ENCODE measurements at regions not wholly inside any gene's neighbourhood (a gene's known extent, or its start where the extent isn't known, plus 50 kb on each side); places are given as distances from the start of the nearest gene placed in this dataset.

- Histone ChIP-seq H3K4me1 (ENCODE audit: control insufficient read depth in 1 of 2, insufficient read depth in 2 of 2, low read depth in 1 of 2, low read length in 1 of 2) (no peaks in the 10 kb centered on the region), H3K4me3 (ENCODE audit: low read depth in 2 of 2, low read length in 1 of 2) (no peak overlapping the region), H3K27me3 (ENCODE audit: insufficient read depth) (no peaks in the 10 kb centered on the region), H3K9ac (no peak overlapping the region), H3F3A (replicated peaks; ENCODE audit: insufficient read depth) (no peaks in the 10 kb centered on the region), H4K20me1 (ENCODE audit: insufficient read depth) (no peaks in the 10 kb centered on the region), H3K4me2 (no peak overlapping the region), H3K79me2 (ENCODE audit: insufficient read depth) (no peaks in the 10 kb centered on the region), H3K9me2 (no peaks in the 10 kb centered on the region), H3K36me3 (replicated peaks in 1 of 2; ENCODE audit: control insufficient read depth in 1 of 2, insufficient read depth in 2 of 2, low read length in 1 of 2) (no peaks in the 10 kb centered on the region), H3K9me3 (no peaks in the 10 kb centered on the region), H3K27ac (ENCODE audit: low read depth in 2 of 2, low read length in 1 of 2) (no peak overlapping the region), H2AFZ (ENCODE audit: low read depth) (no peak overlapping the region)
- POLR2A ChIA-PET: no interaction called here
- TF ChIP-seq FOXM1 (IDR thresholded peaks at IDR 0.05; ENCODE audit: low read depth) (no peak), TCF12 (IDR thresholded peaks at IDR 0.05) (no peak), CHD2 (IDR thresholded peaks at IDR 0.05; ENCODE audit: low read length, partially characterized antibody) (no peak), RXRA (IDR thresholded peaks at IDR 0.05; ENCODE audit: borderline replicate concordance, low read depth) (no peak), MAX (IDR thresholded peaks at IDR 0.05; ENCODE audit: low read depth) (no peak), FOSL2 (IDR thresholded peaks at IDR 0.05; ENCODE audit: borderline replicate concordance, low read depth) (no peak), NFIC (IDR thresholded peaks at IDR 0.05; ENCODE audit: borderline replicate concordance) (no peak), ELF1 (IDR thresholded peaks at IDR 0.05) (no peak), GATA2 (CRISPR knock-in tag; IDR thresholded peaks at IDR 0.05) (no peak), EZH2phosphoT487 (IDR thresholded peaks at IDR 0.05; ENCODE audit: borderline replicate concordance, low read depth) (no peak), REST (IDR thresholded peaks at IDR 0.05; ENCODE audit: low read depth, low read length) (no peak), SMC3 (IDR thresholded peaks at IDR 0.05; ENCODE audit: low read depth, low read length) (no peak), SIN3A (IDR thresholded peaks at IDR 0.05; ENCODE audit: borderline replicate concordance, low read depth, low read length) (no peak), YY1 (IDR thresholded peaks at IDR 0.05; ENCODE audit: low read depth) (no peak), GABPA (IDR thresholded peaks at IDR 0.05; ENCODE audit: low read depth) (no peak), EP300 (IDR thresholded peaks at IDR 0.05; ENCODE audit: borderline replicate concordance in 1 of 2, low read depth in 1 of 2, low read length in 1 of 2) (no peak), RAD21 (IDR thresholded peaks at IDR 0.05; ENCODE audit: low read length) (no peak)
- TF ChIP-seq, protein P1, sequence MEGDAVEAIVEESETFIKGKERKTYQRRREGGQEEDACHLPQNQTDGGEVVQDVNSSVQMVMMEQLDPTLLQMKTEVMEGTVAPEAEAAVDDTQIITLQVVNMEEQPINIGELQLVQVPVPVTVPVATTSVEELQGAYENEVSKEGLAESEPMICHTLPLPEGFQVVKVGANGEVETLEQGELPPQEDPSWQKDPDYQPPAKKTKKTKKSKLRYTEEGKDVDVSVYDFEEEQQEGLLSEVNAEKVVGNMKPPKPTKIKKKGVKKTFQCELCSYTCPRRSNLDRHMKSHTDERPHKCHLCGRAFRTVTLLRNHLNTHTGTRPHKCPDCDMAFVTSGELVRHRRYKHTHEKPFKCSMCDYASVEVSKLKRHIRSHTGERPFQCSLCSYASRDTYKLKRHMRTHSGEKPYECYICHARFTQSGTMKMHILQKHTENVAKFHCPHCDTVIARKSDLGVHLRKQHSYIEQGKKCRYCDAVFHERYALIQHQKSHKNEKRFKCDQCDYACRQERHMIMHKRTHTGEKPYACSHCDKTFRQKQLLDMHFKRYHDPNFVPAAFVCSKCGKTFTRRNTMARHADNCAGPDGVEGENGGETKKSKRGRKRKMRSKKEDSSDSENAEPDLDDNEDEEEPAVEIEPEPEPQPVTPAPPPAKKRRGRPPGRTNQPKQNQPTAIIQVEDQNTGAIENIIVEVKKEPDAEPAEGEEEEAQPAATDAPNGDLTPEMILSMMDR (IDR thresholded peaks at IDR 0.05): no peak
- TF ChIP-seq, protein P2, sequence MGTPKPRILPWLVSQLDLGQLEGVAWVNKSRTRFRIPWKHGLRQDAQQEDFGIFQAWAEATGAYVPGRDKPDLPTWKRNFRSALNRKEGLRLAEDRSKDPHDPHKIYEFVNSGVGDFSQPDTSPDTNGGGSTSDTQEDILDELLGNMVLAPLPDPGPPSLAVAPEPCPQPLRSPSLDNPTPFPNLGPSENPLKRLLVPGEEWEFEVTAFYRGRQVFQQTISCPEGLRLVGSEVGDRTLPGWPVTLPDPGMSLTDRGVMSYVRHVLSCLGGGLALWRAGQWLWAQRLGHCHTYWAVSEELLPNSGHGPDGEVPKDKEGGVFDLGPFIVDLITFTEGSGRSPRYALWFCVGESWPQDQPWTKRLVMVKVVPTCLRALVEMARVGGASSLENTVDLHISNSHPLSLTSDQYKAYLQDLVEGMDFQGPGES (IDR thresholded peaks at IDR 0.05; ENCODE audit: low read depth, low read length): no peak
- TF ChIP-seq, protein P3, sequence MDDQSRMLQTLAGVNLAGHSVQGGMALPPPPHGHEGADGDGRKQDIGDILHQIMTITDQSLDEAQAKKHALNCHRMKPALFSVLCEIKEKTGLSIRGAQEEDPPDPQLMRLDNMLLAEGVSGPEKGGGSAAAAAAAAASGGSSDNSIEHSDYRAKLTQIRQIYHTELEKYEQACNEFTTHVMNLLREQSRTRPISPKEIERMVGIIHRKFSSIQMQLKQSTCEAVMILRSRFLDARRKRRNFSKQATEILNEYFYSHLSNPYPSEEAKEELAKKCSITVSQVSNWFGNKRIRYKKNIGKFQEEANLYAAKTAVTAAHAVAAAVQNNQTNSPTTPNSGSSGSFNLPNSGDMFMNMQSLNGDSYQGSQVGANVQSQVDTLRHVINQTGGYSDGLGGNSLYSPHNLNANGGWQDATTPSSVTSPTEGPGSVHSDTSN (IDR thresholded peaks at IDR 0.05): no peak
- CTCF ChIA-PET: interaction anchor here (1.6 kb wide), 1 partner anchor 14 kb away, joined by 3 read pairs; no protein-coding TSS in a partner anchor
- WGBS (ENCODE audit: low lambda C conversion rate): 14% methylated on average over 2 of the region's 2 CpGs
- DNase-seq: no peak
These were observed 290.9 kb downstream of the HHIPL2 start for GRCh38 chr1:222257027-222257426.
